K562 (cell line): ENCODE measurements at regions not wholly inside any gene's neighbourhood (a gene's known extent, or its start where the extent isn't known, plus 50 kb on each side); places are given as distances from the start of the nearest gene placed in this dataset.

Experiments
- NRF1 ChIP-seq, 2 experiments: fragments of 450-650 bp; IDR thresholded peaks in 1 of 2; conservative IDR thresholded peaks in 1 of 2; 2 replicates each; pipeline ENCODE4 v1.6.1; 2014; ENCODE audit warnings: mild to moderate bottlenecking in 2 of 2
- TARDBP ChIP-seq: fragments of 450-650 bp; IDR thresholded peaks from 2 replicates; pipeline ENCODE4 v1.6.1; 2016

- TF ChIP-seq TARDBP (no peak), NRF1 (conservative IDR thresholded peaks at IDR 0.05 in 1 of 2, IDR thresholded peaks at IDR 0.05 in 1 of 2) (no peak)
These were observed 136.3 kb upstream of the TECRL start for GRCh38 chr4:64545593-64545992.
